NCI-H1048 (cell line): ENCODE measurements at regions not wholly inside any gene's neighbourhood (a gene's known extent, or its start where the extent isn't known, plus 50 kb on each side); places are given as distances from the start of the nearest gene placed in this dataset.

Source experiments
- DNase-seq: peaks from one replicate; lab custom pipeline; 2025; lab: John Stamatoyannopoulos, UW

DNA sequence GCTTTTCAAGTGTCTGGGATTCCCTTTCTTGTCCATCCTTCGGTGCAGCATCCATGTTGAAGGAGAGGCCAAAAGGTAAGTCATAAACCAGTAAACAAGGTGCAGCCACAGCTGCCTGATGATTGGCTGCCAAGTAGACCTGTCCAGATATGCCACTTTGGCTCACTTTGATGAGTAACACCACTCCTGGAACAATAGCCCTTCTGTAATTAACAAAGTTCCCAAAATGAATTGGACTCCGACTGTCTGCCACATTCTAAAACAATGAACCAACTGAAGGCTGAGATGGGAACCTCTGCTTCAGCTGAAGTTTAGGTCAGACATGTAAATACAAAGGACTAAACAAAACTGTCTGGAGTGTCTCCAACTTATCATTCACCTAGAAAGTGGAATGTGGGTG, 82.2 kb upstream of the LGALSL start:
- no peak for DNase-seq

- no peak for DNase-seq
Observed at GRCh38 chr2:64374686-64375085, 79.3 kb upstream of the LGALSL start.

DNA sequence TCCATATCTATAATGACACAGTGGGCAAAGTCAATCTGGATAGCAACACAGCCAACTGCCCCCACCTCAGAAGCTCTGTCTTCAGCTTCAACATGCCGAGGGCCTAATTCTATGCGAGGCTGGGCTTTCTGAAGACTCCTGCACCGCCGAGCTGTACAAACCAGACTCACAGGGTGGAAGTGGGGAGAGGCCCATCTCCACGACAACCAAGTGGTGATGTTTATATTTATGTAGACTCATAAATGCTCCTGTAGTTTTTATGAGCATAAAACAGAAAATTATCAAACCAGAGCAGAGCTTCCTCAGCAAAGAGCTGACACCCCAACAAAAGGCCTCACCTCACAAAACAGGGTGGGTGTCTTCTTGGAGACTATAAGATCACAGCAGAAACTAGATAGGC, 77.0 kb upstream of the LGALSL start:
- no peak for DNase-seq

DNA sequence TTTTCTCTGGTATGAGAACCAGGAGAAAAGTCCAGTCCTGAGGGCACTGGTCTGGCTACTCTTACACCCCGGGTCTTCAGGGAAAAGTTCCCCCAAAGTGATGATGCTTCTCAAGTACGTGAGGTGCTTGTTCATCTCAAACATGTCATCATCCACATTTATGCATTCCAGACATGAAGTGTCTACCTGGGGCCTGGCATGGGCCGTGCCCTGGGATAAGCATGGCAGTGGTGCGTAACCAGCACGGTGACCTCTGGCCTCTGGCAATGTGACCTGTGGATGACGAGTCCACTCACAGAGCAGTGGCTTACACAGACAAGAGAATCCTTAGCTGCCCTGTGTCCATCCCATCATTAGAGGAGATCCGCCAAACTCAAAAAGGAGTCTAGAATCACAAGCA, 74.8 kb upstream of the LGALSL start:
- no peak for DNase-seq

GRCh38 chr2:64380853-64381527, 73.0 kb upstream of the LGALSL start:
- DNase-seq: no peak

DNA sequence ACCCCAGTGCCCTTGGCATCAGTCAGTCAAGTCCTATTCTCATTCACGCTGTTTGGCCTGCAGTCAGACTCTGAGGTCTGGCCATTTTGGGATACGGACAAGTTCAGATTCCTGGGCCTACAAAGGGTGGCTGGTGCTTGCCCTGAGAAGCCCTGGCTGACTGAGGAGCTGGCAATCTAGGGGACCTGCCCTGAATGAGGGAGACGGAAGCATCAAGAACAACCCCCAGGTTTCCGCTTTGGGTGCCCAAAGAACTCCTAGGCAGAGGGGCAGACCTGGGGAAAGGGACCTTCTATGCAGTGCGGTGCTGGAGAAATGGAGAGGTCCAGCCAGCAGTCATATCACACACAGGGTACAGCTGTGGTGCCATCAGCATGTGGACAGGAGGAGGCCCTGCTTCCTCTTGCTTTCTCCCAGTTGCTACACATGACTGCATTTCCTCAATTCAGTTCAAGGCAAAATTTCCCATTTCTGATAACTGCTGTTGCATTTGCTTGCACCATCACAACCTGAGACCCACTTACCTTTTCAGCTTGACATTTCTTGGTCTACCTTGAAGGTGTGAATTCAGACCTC, 70.9 kb upstream of the LGALSL start:
- no peak for DNase-seq

GRCh38 chr2:64383881-64384280, 70.1 kb upstream of the LGALSL start:
- no peak for DNase-seq

- DNase-seq: no peak
Observed at GRCh38 chr2:64386676-64387075, 67.3 kb upstream of the LGALSL start.

DNA sequence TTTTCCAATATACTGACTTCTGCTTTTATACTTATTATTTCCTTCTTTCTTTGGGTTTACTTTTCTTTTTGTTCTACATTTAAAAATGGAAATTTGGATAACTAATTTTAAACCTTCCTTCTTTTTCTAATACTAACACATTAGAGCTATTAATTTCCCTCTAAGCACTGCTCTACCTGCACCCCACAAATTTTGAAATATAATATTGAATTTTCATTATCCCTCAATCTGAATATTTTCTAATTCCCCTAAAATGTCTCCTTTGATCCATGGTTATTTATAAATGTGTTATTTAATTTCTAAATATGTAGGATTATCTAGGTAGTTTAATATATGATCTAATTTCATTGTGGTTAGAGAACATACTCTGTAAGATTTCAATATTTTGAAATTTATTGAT, 63.4 kb upstream of the LGALSL start:
- no peak for DNase-seq

DNA sequence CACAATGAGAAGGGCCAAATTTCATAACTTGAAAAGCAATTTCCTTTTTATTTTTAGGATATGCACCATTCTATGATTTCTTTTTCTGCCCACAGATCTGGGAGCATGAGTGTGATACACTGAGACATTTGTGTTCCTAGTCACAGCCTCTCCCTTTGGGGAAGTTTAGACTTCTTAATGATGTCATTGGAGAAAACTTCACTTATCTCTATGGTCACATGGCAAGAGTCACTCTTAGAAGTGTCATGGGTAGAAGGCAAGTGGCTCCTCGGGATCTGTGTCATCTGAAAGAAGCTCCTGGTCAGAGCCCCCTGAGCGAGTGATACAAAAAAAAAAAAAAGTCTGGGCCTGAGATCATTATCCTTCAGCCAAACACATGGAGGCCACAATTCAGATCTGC, 62.5 kb upstream of the LGALSL start:
- no peak for DNase-seq

DNA sequence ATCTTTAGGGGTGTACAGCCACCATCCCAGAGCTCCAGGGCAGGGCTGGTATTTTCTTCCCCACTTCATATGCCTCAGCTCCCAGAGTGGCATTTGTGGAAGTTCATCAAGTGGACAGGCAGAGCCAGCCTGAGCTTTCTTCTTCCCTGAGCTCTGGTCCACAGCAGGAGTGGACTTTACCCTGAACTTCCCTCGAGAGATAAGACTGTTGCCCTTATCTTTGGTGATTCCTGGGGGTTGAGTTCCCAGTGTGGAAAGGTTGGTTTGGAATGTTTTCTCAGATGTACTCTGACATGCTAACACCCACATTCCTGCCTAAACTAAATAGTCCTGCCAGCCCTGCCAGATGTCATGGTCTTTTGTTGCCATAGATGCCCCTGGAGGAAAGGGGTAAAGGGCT, 62.0 kb upstream of the LGALSL start:
- no peak for DNase-seq

GRCh38 chr2:64392529-64392928, 61.4 kb upstream of the LGALSL start:
- no peak for DNase-seq

DNA sequence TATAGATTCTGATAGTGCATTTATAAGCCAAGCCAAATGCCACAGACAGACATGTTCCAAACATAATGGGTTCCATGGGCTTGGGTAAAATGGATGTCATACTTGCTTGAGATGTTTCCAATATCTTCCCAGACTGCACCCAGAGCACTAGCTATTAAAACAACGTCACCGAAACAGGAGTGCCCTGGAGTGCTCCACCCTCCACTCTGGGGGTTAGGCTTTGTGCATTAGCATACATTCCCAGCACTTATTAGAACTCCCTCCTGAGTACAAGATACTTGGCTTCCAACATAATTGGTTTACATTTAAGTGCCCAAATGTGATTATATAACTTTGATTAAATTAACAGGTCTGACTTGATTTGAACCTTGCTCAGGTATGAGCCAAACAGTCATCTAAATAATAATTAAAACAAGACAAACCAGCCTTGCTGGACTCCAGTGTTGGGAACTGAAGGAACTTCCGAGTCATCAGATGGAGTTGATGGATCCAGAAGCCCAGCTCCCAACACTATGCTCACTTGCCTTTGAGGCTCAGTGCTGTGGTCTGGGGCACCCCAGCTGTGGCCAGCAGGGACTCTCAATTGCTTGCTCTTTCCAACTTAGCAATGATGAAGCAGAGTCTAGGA, 60.5 kb upstream of the LGALSL start:
- no peak for DNase-seq

- no peak for DNase-seq
Observed at GRCh38 chr2:64394153-64394552, 59.8 kb upstream of the LGALSL start.

DNA sequence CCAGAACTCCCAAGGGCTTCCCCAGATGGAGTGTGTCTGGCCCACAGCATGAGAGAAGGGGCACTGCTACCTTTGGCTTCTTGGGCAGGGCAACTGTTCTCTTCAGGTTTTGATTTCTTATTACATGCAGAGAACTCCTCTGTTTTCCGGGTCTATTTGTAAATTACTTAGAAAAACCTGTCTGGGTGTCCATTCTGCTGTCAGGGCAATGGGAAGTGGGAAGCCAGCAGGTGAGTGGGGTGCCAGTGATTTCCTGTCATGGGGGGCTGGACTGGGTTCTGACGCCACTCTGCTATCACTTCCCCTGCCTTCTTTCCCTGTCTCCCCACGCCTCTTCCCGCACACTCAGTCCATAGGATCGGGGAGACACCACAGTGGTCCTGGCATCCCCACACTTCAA, 58.0 kb upstream of the LGALSL start:
- DNase-seq: no peak

- DNase-seq: no peak
Observed at GRCh38 chr2:64396551-64396950, 57.4 kb upstream of the LGALSL start.

GRCh38 chr2:64398516-64399129, 55.3 kb upstream of the LGALSL start:
- DNase-seq: no peak

GRCh38 chr2:64399521-64399920, 54.4 kb upstream of the LGALSL start:
- no peak for DNase-seq

DNA sequence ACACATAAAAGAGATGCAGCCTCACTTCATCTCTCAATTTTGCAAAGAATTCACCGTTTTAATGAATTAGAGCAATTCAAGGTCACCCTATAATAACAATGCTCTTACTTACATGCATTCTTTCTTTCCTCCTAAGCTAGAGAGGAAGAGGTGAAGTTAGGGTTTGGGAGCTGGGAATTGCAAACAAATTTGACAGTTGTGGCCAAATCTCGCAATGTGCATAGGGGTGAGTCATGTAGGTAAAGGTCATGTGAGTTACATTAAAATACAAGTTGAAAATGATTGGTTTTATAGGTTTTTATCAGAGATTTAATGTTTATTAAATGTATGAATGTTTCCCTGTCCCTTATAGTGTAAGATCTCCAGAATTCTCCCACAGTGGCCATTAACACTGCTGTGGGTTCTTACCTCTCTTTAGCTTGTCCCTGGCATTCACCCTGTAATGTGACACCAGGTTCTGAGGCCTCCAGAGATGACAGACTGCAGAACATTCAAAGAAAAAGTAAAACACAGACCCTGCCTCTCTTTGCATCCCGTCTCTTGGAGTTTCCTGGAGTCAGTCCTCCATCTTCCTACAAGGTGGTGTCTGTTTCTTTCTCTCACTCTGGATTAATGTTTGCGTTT, 53.7 kb upstream of the LGALSL start:
- DNase-seq: no peak

GRCh38 chr2:64400733-64401528, 53.0 kb upstream of the LGALSL start:
- no peak for DNase-seq

- no peak for DNase-seq
Observed at GRCh38 chr2:64401529-64401880, 52.5 kb upstream of the LGALSL start.

GRCh38 chr2:64402876-64403275, 51.1 kb upstream of the LGALSL start:
- no peak for DNase-seq
